SK-N-SH treated with all-trans-retinoic acid at 6 μM for 48 hours (cell line): ENCODE measurements at regions not wholly inside any gene's neighbourhood (a gene's known extent, or its start where the extent isn't known, plus 50 kb on each side); places are given as distances from the start of the nearest gene placed in this dataset.
A peak's percentile ranks its signal among the peaks of the same experiment; 100 is the strongest.

ENCODE experiments used
- ATAC-seq: fragments of 200-7000 bp; cut with Tn5 transposase; 3 replicates; pipeline ENCODE4 v1.9.1; 2020; ENCODE audit warnings: mild to moderate bottlenecking, moderate library complexity
- ARNTL ChIP-seq: fragments of 450-650 bp; formaldehyde crosslinking; IDR thresholded peaks from 2 replicates; pipeline ENCODE4 v1.5.0; 2020; ENCODE audit warnings: low read depth, mild to moderate bottlenecking, moderate library complexity, borderline replicate concordance
- CSDC2 ChIP-seq: fragments of 250-450 bp; sonication (Bioruptor Pico); IDR thresholded peaks from 2 replicates; pipeline ENCODE4 v1.5.0; 2020; ENCODE audit warnings: mild to moderate bottlenecking, moderate library complexity
- ESRRG ChIP-seq: fragments of 250-450 bp; sonication (Bioruptor Pico); IDR thresholded peaks from 2 replicates; pipeline ENCODE4 v1.6.1; 2021; ENCODE audit warnings: mild to moderate bottlenecking
- GLIS3 ChIP-seq: fragments of 250-450 bp; sonication (Bioruptor Pico); IDR thresholded peaks from 2 replicates; pipeline ENCODE4 v1.5.0; 2020; ENCODE audit warnings: mild to moderate bottlenecking, moderate library complexity
- ISL1 ChIP-seq: fragments of 250-450 bp; sonication (Bioruptor Pico); IDR thresholded peaks from 2 replicates; pipeline ENCODE4 v2.1.2; 2022; ENCODE audit warnings: mild to moderate bottlenecking, moderate library complexity
- PPARA ChIP-seq: fragments of 250-450 bp; sonication (Bioruptor Pico); IDR thresholded peaks from 2 replicates; pipeline ENCODE4 v1.5.0; 2020; ENCODE audit warnings: mild to moderate bottlenecking, borderline replicate concordance
- RARB ChIP-seq: fragments of 250-450 bp; sonication (Bioruptor Pico); IDR thresholded peaks from 2 replicates; pipeline ENCODE4 v1.8.0; 2021; ENCODE audit warnings: mild to moderate bottlenecking, moderate library complexity
- TCF4 ChIP-seq: fragments of 250-450 bp; sonication (Bioruptor Pico); IDR thresholded peaks from 2 replicates; pipeline ENCODE4 v1.8.0; 2021; ENCODE audit warnings: mild to moderate bottlenecking, moderate library complexity, borderline replicate concordance
- TOX ChIP-seq: fragments of 250-450 bp; sonication (Bioruptor Pico); IDR thresholded peaks from 2 replicates; pipeline ENCODE4 v1.8.0; 2021; ENCODE audit warnings: mild to moderate bottlenecking, moderate library complexity, borderline replicate concordance
- ZFP3 ChIP-seq: fragments of 250-450 bp; sonication (Bioruptor Pico); IDR thresholded peaks from 2 replicates; pipeline ENCODE4 v1.5.0; 2020; ENCODE audit warnings: mild to moderate bottlenecking, moderate library complexity
- ZNF565 ChIP-seq: fragments of 450-650 bp; formaldehyde crosslinking; conservative IDR thresholded peaks from 2 replicates; pipeline ENCODE4 v1.5.0; 2020; ENCODE audit warnings: low read depth, mild to moderate bottlenecking, moderate library complexity
- ZNF70 ChIP-seq: fragments of 450-650 bp; formaldehyde crosslinking; IDR thresholded peaks from 2 replicates; pipeline ENCODE4 v1.5.0; 2020; ENCODE audit warnings: mild to moderate bottlenecking, moderate library complexity
- ZNF8 ChIP-seq: fragments of 450-650 bp; formaldehyde crosslinking; IDR thresholded peaks from 2 replicates; pipeline ENCODE4 v1.5.0; 2020; ENCODE audit warnings: mild to moderate bottlenecking, moderate library complexity
- TF ChIP-seq, protein P1 (sequence below): fragments of 250-450 bp; sonication (Bioruptor Pico); IDR thresholded peaks from 2 replicates; pipeline ENCODE4 v1.8.0; 2021; ENCODE audit warnings: low read depth, mild to moderate bottlenecking, moderate library complexity, borderline replicate concordance
- TF ChIP-seq, protein P2 (sequence below): fragments of 250-450 bp; sonication (Bioruptor Pico); IDR thresholded peaks from 2 replicates; pipeline ENCODE4 v1.8.0; 2020; ENCODE audit warnings: mild to moderate bottlenecking, moderate library complexity, borderline replicate concordance
- TF ChIP-seq, protein P3 (sequence below): fragments of 250-450 bp; sonication (Bioruptor Pico); IDR thresholded peaks from 2 replicates; pipeline ENCODE4 v1.5.1; 2020; ENCODE audit warnings: low read depth, mild to moderate bottlenecking, moderate library complexity

DNA sequence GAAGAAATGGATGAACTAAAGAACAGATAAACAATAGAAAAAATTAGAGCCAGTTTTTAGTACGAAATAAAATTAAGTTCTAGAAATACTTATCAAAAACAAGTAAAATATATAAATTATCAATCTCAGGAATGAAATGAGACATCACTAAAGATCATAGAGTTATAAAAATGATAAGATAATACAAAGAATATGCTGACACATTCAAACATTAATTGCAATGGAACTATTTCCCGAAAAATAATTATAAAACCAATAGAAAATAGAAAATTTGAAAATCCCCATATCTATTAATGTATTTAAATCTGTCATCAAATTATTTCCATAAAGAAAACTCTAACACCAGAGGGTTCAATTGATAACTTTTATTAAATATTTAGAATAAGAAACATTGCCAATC, 458.1 kb upstream of the MBL2 start:
- ATAC-seq: no peak
- TF ChIP-seq, protein P1, sequence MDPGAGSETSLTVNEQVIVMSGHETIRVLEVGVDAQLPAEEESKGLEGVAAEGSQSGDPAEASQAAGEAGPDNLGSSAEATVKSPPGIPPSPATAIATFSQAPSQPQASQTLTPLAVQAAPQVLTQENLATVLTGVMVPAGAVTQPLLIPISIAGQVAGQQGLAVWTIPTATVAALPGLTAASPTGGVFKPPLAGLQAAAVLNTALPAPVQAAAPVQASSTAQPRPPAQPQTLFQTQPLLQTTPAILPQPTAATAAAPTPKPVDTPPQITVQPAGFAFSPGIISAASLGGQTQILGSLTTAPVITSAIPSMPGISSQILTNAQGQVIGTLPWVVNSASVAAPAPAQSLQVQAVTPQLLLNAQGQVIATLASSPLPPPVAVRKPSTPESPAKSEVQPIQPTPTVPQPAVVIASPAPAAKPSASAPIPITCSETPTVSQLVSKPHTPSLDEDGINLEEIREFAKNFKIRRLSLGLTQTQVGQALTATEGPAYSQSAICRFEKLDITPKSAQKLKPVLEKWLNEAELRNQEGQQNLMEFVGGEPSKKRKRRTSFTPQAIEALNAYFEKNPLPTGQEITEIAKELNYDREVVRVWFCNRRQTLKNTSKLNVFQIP (CRISPR knock-in tag): no peak
- no peak for TF ChIP-seq TCF4 (CRISPR knock-in tag)
- no peak for TF ChIP-seq ZNF70
- TF ChIP-seq ZNF8 (CRISPR knock-in tag): no peak
- no peak for TF ChIP-seq GLIS3 (CRISPR knock-in tag)
- no peak for TF ChIP-seq ARNTL (CRISPR knock-in tag)
- TF ChIP-seq, protein P2, sequence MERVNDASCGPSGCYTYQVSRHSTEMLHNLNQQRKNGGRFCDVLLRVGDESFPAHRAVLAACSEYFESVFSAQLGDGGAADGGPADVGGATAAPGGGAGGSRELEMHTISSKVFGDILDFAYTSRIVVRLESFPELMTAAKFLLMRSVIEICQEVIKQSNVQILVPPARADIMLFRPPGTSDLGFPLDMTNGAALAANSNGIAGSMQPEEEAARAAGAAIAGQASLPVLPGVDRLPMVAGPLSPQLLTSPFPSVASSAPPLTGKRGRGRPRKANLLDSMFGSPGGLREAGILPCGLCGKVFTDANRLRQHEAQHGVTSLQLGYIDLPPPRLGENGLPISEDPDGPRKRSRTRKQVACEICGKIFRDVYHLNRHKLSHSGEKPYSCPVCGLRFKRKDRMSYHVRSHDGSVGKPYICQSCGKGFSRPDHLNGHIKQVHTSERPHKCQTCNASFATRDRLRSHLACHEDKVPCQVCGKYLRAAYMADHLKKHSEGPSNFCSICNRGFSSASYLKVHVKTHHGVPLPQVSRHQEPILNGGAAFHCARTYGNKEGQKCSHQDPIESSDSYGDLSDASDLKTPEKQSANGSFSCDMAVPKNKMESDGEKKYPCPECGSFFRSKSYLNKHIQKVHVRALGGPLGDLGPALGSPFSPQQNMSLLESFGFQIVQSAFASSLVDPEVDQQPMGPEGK (CRISPR knock-in tag): no peak
- no peak for TF ChIP-seq PPARA (CRISPR knock-in tag)
- TF ChIP-seq, protein P3, sequence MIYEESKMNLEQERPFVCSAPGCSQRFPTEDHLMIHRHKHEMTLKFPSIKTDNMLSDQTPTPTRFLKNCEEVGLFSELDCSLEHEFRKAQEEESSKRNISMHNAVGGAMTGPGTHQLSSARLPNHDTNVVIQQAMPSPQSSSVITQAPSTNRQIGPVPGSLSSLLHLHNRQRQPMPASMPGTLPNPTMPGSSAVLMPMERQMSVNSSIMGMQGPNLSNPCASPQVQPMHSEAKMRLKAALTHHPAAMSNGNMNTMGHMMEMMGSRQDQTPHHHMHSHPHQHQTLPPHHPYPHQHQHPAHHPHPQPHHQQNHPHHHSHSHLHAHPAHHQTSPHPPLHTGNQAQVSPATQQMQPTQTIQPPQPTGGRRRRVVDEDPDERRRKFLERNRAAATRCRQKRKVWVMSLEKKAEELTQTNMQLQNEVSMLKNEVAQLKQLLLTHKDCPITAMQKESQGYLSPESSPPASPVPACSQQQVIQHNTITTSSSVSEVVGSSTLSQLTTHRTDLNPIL (CRISPR knock-in tag): no peak
- TF ChIP-seq RARB (CRISPR knock-in tag): no peak
- no peak for TF ChIP-seq ZFP3 (CRISPR knock-in tag)
- TF ChIP-seq, all 23 proteins: peak for 0

DNA sequence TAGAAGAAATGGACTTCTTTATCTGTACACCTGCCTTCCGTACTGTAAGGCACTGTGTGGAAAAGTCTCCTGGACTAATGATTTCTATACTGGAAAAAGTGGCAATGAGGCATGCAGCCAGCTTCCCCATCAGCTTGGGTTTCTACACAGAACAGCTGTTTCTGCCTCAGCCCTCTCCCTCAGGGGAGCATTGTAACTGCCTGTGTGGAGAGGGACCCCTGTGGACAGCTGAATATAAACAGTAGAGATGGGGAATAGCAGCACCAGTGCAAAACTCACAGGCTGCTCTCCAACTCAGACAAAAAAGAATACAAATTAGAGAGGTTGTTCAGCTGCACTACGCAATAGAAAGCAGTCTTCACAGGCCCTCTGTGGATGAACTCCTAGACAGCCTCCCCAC, 451.3 kb upstream of the MBL2 start:
- no peak for TF ChIP-seq GLIS3 (CRISPR knock-in tag)
- no peak for TF ChIP-seq CSDC2 (CRISPR knock-in tag)
- no peak for TF ChIP-seq ZFP3 (CRISPR knock-in tag)
- TF ChIP-seq, protein P1 (CRISPR knock-in tag): no peak
- no peak for TF ChIP-seq ZNF70
- TF ChIP-seq ZNF565 (CRISPR knock-in tag): no peak
- no peak for ATAC-seq

DNA sequence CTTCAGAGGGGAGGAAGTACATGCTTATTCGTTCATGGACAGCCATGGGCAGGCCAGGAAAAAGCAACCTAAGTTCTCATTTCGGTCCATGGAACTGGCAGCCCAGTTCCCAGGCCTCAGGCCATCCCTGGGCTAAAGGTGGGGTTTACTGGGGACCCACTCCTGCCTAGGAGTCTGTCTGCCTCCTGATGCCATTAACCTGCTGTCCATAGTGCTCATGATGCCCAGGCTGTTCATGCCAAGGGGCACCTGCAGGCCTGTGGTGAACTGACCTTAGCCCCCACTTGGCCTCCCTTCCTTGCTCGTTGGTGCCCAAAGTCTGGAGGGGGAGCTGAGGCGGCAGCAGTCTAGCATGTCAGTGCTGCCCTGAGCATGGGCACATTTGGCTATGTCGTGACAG, 450.2 kb upstream of the MBL2 start:
- no peak for TF ChIP-seq PPARA (CRISPR knock-in tag)
- TF ChIP-seq CSDC2 (CRISPR knock-in tag): no peak
- no peak for TF ChIP-seq GLIS3 (CRISPR knock-in tag)
- no peak for ATAC-seq

DNA sequence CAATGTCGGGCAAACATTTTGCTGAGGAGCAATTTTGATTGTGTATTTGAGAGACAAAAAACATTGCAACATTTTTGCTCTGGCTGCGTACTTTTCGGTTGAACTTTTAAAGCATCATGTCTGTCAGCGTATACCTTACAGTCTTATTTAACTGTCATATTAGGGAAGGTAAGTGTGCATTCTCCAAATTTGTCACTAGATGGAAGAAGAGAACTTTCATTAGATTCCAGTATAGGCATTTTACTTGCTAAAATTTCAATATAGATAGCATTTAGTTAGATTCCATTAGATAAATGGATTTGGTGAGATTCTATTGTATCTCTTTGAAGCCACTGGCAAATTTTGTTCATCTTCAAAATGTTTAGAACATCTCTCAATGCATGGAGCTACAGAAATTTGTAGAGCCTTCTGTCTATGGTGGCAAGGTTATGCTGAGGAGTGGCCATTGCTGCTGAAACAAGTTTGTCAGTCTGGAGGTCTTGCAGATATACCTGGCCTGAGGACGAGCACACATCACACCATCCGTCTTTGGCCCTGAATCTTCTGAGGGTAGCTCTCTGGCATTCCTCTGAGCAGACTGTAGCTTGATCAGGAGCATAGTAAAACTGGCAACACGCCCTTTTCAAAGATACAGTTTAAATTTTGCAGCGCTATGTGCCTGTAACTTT, 437.5 kb upstream of the MBL2 start:
- peak; percentile 60; the same call in 2 of the 3 replicates for ATAC-seq
- TF ChIP-seq, protein P3 (CRISPR knock-in tag): no peak
- TF ChIP-seq TOX: no peak
- TF ChIP-seq ZNF8 (CRISPR knock-in tag): no peak
- no peak for TF ChIP-seq TCF4 (CRISPR knock-in tag)
- TF ChIP-seq ESRRG (CRISPR knock-in tag): no peak
- TF ChIP-seq, all 23 proteins: peak for 0

DNA sequence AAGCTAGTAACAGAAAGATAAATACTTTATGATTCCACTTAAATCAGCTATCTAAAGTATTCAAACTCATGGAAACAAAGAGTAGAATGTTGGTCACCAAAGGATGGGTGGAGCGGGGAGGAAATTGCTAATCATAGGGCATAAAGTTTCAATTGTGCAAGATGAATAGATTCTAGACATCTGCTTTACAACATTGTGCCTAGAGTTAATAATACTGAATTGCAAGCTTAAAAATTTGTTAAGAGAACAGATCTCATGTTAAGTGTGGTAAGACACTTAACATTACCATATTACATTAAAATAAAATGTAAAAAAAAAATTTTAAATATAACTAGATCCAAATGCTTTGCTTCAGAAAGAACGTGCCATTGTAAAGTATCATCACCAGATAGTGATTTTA, 411.1 kb upstream of the MBL2 start:
- TF ChIP-seq ISL1 (CRISPR knock-in tag): no peak

More for the DNA sequence above, 411.1 kb upstream of the MBL2 start:
- ATAC-seq: no peak
